DND-41 (cell line): ENCODE measurements at regions not wholly inside any gene's neighbourhood (a gene's known extent, or its start where the extent isn't known, plus 50 kb on each side); places are given as distances from the start of the nearest gene placed in this dataset.

Source experiments
- ATAC-seq: fragments of 200-7000 bp; cut with Tn5 transposase; 3 replicates; pipeline ENCODE4 v1.9.1; 2021; ENCODE audit warnings: low read depth; ENCODE audit not compliant: insufficient read depth
- DNase-seq: peaks from one replicate; pipeline ENCODE4 v3.0.0-alpha.2; 2020
- H2AFZ ChIP-seq: 2 replicates; pipeline ENCODE4 v1.6.0; 2012; ENCODE audit warnings: low read depth, low read length
- H3K27ac ChIP-seq: 2 replicates; pipeline ENCODE4 v1.5.1; 2012; ENCODE audit warnings: low read length, inconsistent platforms
- H3K27me3 ChIP-seq: fragments of 200-600 bp; sonication (generic); 2 replicates; pipeline ENCODE4 v1.6.0; 2012; ENCODE audit warnings: low read length, mild to moderate bottlenecking, inconsistent platforms; ENCODE audit not compliant: insufficient read depth, poor library complexity
- H3K36me3 ChIP-seq: 2 replicates; pipeline ENCODE4 v1.5.1; 2012; ENCODE audit warnings: low read length, inconsistent platforms; ENCODE audit not compliant: insufficient read depth
- H3K4me1 ChIP-seq: 2 replicates; pipeline ENCODE4 v1.5.1; 2012; ENCODE audit warnings: mild to moderate bottlenecking, low read length; ENCODE audit not compliant: insufficient read depth
- H3K4me2 ChIP-seq: 2 replicates; pipeline ENCODE4 v1.6.0; 2012; ENCODE audit warnings: mild to moderate bottlenecking, moderate library complexity, low read length, inconsistent platforms; ENCODE audit not compliant: insufficient read depth
- H3K4me3 ChIP-seq, 2 experiments: fragments of 200-600 bp in 1 of 2; shearing (Covaris generic) in 1 of 2; 2 replicates each; pipeline ENCODE4 v1.5.1; 2012 to 2016; ENCODE audit warnings: inconsistent platforms in 2 of 2, low read length in 2 of 2, mild to moderate bottlenecking in 2 of 2, low read depth in 1 of 2, moderate library complexity in 1 of 2
- H3K79me2 ChIP-seq: 2 replicates; pipeline ENCODE4 v1.6.0; 2012; ENCODE audit warnings: low read length, inconsistent platforms; ENCODE audit not compliant: insufficient read depth
- H3K9ac ChIP-seq: 2 replicates; pipeline ENCODE4 v1.6.0; 2012; ENCODE audit warnings: low read depth, mild to moderate bottlenecking, inconsistent platforms, low read length, moderate library complexity
- H3K9me3 ChIP-seq: 2 replicates; pipeline ENCODE4 v1.5.1; 2012; ENCODE audit warnings: low read length, moderate library complexity, mild to moderate bottlenecking, inconsistent platforms; ENCODE audit not compliant: insufficient read depth, severe bottlenecking
- H4K20me1 ChIP-seq: 2 replicates; pipeline ENCODE4 v1.6.0; 2012; ENCODE audit warnings: low read length; ENCODE audit not compliant: insufficient read depth
- CTCF ChIP-seq: IDR thresholded peaks from 2 replicates; pipeline ENCODE4 v1.5.1; 2012; ENCODE audit warnings: borderline replicate concordance, low read length, moderate library complexity, mild to moderate bottlenecking; ENCODE audit not compliant: poor library complexity, severe bottlenecking; ENCODE audit errors: extremely low read depth
- EZH2 ChIP-seq: IDR thresholded peaks from 3 replicates; pipeline ENCODE4 v1.6.1; 2012; ENCODE audit warnings: borderline replicate concordance, low read depth, mild to moderate bottlenecking, moderate library complexity, low read length, inconsistent platforms; ENCODE audit not compliant: severe bottlenecking

- Histone ChIP-seq H4K20me1 (no peaks in the 10 kb centered on the region), H3K4me2 (no peak overlapping the region), H3K79me2 (no peaks in the 10 kb centered on the region), H3K36me3 (no peaks in the 10 kb centered on the region), H3K4me1 (no peaks in the 10 kb centered on the region), H3K9me3 (no peaks in the 10 kb centered on the region), H3K27ac (no peak overlapping the region), H3K9ac (no peak overlapping the region), H3K27me3 (no peaks in the 10 kb centered on the region), H2AFZ (no peak overlapping the region), H3K4me3 (no peak overlapping the region)
- no peak for ATAC-seq
- no peak for DNase-seq
- TF ChIP-seq CTCF (peak; percentile 44), EZH2 (no peak)
Measured at GRCh38 chr2:53268086-53268485, 499.5 kb upstream of the CHAC2 start.

GRCh38 chr2:53265544-53266299, 501.9 kb upstream of the CHAC2 start:
- ATAC-seq (no peak), DNase-seq (no peak)
- TF ChIP-seq EZH2 (no peak), CTCF (no peak)
- Histone ChIP-seq H3K27me3 (no peaks in the 10 kb centered on the region), H3K79me2 (no peaks in the 10 kb centered on the region), H3K4me1 (no peaks in the 10 kb centered on the region), H3K4me3 (no peak overlapping the region), H2AFZ (no peak overlapping the region), H3K9me3 (no peaks in the 10 kb centered on the region), H3K27ac (no peak overlapping the region), H3K9ac (no peak overlapping the region), H3K4me2 (no peak overlapping the region), H3K36me3 (no peaks in the 10 kb centered on the region), H4K20me1 (no peaks in the 10 kb centered on the region)

- Histone ChIP-seq H2AFZ (no peak overlapping the region), H4K20me1 (no peaks in the 10 kb centered on the region), H3K4me3 (no peak overlapping the region), H3K9ac (no peak overlapping the region), H3K27me3 (no peaks in the 10 kb centered on the region), H3K4me1 (no peaks in the 10 kb centered on the region), H3K9me3 (no peaks in the 10 kb centered on the region), H3K36me3 (no peaks in the 10 kb centered on the region), H3K79me2 (no peaks in the 10 kb centered on the region), H3K4me2 (no peak overlapping the region), H3K27ac (no peak overlapping the region)
- DNase-seq (no peak), ATAC-seq (no peak)
- TF ChIP-seq CTCF (no peak), EZH2 (no peak)
Measured at GRCh38 chr2:53260568-53260967, 507.0 kb upstream of the CHAC2 start.
